Upper lobe of right lung (tissue), 1 donor: ENCODE measurements at regions not wholly inside any gene's neighbourhood (a gene's known extent, or its start where the extent isn't known, plus 50 kb on each side); places are given as distances from the start of the nearest gene placed in this dataset.

ENCODE experiments used
- ATAC-seq: fragments of 200-7000 bp; cut with Tn5 transposase; one replicate; pipeline ENCODE4 v1.9.1; 2020; ENCODE audit warnings: mild to moderate bottlenecking, moderate library complexity
- DNase-seq: peaks from one replicate; pipeline ENCODE4 v3.0.0-alpha.2; 2020
- H3K27ac ChIP-seq: fragments of 200-600 bp; one replicate; pipeline ENCODE4 v1.8.0; 2022
- H3K27me3 ChIP-seq: fragments of 200-600 bp; one replicate; pipeline ENCODE4 v1.8.0; 2022; ENCODE audit warnings: mild to moderate bottlenecking
- H3K36me3 ChIP-seq: fragments of 200-600 bp; one replicate; pipeline ENCODE4 v1.8.0; 2022
- H3K4me1 ChIP-seq: fragments of 200-600 bp; one replicate; pipeline ENCODE4 v1.8.0; 2022
- H3K4me3 ChIP-seq: fragments of 200-600 bp; one replicate; pipeline ENCODE4 v1.8.0; 2022; ENCODE audit warnings: mild to moderate bottlenecking
- H3K9me3 ChIP-seq: fragments of 200-600 bp; one replicate; pipeline ENCODE4 v1.8.0; 2022
- intact Hi-C: fragments of 100-400 bp; cut with DNase I; formaldehyde crosslinking; loops from one replicate; pipeline ENCODE4 v1.11.0; 2022
- TF ChIP-seq, protein P1 (sequence below): fragments of 200-600 bp; IDR thresholded peaks from one replicate; pipeline ENCODE4 v1.8.0; 2022; ENCODE audit warnings: antibody characterized with exemption
- donor health status: DM: no; HTN: yes; CAD: no; lungs with severe emphysema.

DNA sequence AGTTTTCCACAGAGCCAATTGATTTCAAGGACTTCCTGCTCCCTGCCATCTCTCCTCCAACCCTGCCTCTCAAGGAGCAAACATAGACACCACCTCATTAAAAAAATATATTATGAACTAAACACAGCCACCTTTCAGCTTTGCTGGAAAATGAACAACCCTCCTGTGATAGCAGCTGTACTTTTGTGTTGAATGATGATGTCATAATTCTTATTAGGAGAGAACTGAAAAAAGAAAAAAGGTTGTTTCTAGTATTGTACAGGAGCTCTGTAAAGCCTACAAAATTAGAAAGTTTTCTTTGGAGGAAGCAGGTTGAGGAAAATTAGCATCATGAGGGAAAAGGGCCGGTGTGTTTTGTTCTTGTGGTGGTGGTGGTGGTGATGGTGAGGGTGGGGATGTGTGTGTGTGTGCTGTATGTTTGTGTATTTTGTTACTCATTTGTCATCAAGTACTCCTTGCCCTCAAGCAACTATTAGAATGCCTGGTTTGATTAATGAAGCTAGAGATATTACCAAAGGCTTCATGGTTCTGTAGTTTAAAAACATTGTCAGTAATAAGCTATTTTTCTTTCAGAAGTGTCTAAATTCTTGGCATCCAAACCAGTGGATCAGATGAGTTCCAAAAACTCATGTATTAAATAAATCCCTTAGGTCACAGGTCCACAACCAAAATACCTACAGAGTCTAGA lies 405.9 kb downstream of the TLE4 start:
- intact Hi-C loops: no loop called here
- Histone ChIP-seq H3K4me1 (no peaks in the 10 kb centered on the region), H3K27ac (no peak overlapping the region), H3K9me3 (no peaks in the 10 kb centered on the region), H3K4me3 (no peak overlapping the region), H3K36me3 (no peaks in the 10 kb centered on the region), H3K27me3 (no peaks in the 10 kb centered on the region)
- DNase-seq (no peak), ATAC-seq (no peak)
- TF ChIP-seq, protein P1, sequence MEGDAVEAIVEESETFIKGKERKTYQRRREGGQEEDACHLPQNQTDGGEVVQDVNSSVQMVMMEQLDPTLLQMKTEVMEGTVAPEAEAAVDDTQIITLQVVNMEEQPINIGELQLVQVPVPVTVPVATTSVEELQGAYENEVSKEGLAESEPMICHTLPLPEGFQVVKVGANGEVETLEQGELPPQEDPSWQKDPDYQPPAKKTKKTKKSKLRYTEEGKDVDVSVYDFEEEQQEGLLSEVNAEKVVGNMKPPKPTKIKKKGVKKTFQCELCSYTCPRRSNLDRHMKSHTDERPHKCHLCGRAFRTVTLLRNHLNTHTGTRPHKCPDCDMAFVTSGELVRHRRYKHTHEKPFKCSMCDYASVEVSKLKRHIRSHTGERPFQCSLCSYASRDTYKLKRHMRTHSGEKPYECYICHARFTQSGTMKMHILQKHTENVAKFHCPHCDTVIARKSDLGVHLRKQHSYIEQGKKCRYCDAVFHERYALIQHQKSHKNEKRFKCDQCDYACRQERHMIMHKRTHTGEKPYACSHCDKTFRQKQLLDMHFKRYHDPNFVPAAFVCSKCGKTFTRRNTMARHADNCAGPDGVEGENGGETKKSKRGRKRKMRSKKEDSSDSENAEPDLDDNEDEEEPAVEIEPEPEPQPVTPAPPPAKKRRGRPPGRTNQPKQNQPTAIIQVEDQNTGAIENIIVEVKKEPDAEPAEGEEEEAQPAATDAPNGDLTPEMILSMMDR: no peak

DNA sequence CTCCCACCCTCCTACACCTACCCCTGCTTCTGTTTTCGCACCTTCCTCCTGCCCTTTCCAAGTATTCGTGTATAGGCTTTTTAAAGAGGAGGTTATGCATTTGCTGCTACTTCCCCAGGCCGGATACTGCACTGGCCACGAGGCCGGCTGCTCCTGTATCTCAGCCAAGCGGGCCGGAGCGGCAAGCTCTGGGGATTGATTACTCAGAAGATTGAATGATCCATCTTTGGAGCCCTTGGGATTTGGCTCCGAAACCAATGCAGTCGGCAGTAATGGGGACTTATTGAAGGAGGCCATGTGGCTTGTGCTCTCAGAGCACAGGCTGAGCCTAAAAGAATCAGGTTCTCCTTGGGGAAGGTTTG lies 405.3 kb downstream of the TLE4 start:
- intact Hi-C loops: no loop called here
- H3K9me3 ChIP-seq: no peaks in the 10 kb centered on the region
- H3K4me1 ChIP-seq: no peaks in the 10 kb centered on the region
- TF ChIP-seq, protein P1: no peak
- DNase-seq (no peak), ATAC-seq (no peak)
- H3K36me3 ChIP-seq: no peaks in the 10 kb centered on the region
- H3K4me3 ChIP-seq: no peak overlapping the region
- no peak overlapping the region for H3K27ac ChIP-seq
- H3K27me3 ChIP-seq: no peaks in the 10 kb centered on the region

DNA sequence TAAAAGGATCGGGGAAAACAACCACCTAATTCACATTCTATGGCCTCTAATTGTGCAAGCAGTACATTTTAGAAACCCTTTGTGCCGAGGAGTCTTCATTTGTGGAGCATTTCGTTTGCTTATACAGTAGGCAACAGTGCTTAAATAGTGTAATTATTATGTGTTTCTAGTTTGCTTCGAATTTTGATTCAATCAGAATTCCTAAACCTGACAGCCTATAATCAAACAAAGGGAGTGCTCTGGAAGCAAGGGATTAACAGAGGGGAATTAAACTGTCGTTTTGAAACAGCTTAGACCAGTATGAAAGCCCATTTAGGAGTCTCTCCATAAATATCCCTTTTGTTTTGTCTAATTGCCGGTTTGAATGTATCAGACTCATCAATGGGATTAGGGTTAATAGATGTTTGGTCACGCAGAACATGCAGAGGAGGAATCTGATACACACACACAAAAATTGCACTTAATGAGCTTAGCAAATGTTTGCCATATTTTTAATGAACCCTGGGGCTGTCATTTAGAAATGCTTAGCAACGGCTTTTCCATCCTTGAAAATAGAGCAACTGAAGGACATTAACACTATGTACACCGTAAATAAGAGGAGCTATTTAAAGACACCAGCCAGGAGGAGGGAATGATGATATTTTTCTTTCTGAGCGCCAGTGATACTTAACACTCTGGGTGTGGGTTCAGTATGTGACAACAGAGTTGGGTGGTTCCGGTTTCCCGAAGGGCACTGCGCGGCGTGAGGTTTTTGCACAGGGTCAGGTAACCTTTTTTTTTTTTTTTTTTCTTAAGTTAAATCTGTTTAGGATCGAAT lies 404.7 kb downstream of the TLE4 start:
- H3K4me1 ChIP-seq: no peaks in the 10 kb centered on the region
- H3K27ac ChIP-seq: no peak overlapping the region
- TF ChIP-seq, protein P1: no peak
- DNase-seq: no peak
- H3K36me3 ChIP-seq: no peaks in the 10 kb centered on the region
- intact Hi-C loops: no loop called here
- H3K4me3 ChIP-seq: no peak overlapping the region
- no peak for ATAC-seq
- H3K27me3 ChIP-seq: no peaks in the 10 kb centered on the region
- H3K9me3 ChIP-seq: no peaks in the 10 kb centered on the region

DNA sequence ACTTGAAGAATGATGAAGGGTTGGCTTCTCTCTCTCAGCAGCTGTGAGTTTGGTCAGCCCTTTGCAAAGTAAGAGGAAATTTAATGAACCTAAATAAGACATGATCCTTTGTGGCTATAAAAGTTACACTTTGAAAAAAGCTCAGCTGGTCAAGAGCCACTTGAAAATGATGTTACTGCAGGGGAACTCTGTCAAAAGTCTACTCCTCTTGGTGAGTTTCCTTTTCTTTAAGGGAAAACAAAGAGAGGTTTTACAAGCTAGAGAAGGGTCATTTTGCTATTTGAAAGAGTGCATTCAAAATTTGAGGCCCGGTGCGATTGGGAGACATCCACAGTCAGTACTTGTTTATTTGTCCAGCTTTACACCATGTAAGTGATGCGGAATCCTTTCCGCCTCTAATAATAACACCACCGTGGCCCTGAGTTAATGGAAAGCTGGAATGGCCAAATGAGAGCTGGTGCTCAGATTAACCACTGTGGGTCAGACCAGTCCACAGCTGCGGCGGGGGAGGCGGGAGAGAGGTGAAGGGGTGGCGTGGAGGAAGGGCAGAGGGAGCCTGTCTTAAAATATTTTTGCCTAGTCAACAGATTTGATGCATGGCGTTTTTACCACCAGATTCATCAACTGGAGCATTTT lies 404.0 kb downstream of the TLE4 start:
- intact Hi-C loops: no loop called here
- Histone ChIP-seq H3K36me3 (no peaks in the 10 kb centered on the region), H3K4me1 (no peaks in the 10 kb centered on the region), H3K27ac (no peak overlapping the region), H3K9me3 (no peaks in the 10 kb centered on the region), H3K27me3 (no peaks in the 10 kb centered on the region), H3K4me3 (no peak overlapping the region)
- TF ChIP-seq, protein P1: no peak
- DNase-seq: no peak
- no peak for ATAC-seq

DNA sequence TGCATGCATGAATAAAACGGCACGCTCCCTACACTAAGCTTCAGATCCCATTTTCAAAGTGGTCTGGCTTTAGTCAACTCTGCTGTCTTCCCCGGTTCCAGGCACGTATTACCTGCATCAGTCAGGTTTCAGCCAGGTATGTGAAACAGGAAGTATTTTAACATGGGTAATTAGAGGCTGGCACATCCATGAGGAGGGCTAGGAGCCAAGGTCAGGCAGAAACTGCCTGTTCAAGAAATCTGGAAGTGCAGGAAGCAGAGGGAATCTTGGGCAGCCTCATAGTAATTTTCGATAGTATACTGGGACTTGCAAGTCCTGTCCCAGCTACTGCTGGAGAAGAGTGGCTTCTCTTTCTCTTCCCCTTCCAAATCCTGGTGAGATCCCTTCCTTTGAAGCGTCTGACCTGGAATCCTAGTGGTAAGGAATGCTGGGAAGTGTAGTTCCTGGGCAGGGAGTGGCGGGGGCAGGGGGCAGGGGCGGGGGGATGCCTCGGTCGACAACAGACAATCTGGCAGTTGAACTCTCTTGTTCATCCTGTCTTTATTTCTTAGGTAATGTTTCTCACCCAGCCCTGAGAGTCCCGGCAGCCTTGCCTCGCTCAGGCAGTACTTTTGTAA lies 403.1 kb downstream of the TLE4 start:
- intact Hi-C loops: no loop called here
- H3K36me3 ChIP-seq: no peaks in the 10 kb centered on the region
- DNase-seq (no peak), ATAC-seq (no peak)
- TF ChIP-seq, protein P1: no peak
- no peaks in the 10 kb centered on the region for H3K4me1 ChIP-seq
- H3K27ac ChIP-seq: no peak overlapping the region
- no peaks in the 10 kb centered on the region for H3K9me3 ChIP-seq
- H3K27me3 ChIP-seq: no peaks in the 10 kb centered on the region
- no peak overlapping the region for H3K4me3 ChIP-seq
